ENCODE measurements at regions not wholly inside any gene's neighbourhood (a gene's known extent, or its start where the extent isn't known, plus 50 kb on each side); places are given as distances from the start of the nearest gene placed in this dataset.

- TF ChIP-seq CTCF (conservative IDR thresholded peaks at IDR 0.05 in 1 of 2, IDR thresholded peaks at IDR 0.05 in 1 of 2; ENCODE audit: low read depth in 1 of 2, low read length in 2 of 2) (no peak), EZH2 (IDR thresholded peaks at IDR 0.05; ENCODE audit: low read length, missing control alignments) (no peak)
- Histone ChIP-seq H3K27ac (ENCODE audit: insufficient read depth, low read length) (no peak overlapping the region), H3K4me1 (ENCODE audit: control insufficient read depth, extremely low read depth, insufficient read depth, low read length) (no peaks in the 10 kb centered on the region), H3K9ac (ENCODE audit: insufficient read depth, low read length) (no peak overlapping the region), H2AFZ (ENCODE audit: low read length) (no peak overlapping the region), H3K36me3 (ENCODE audit: control insufficient read depth, insufficient read depth, low read length) (no peaks in the 10 kb centered on the region), H4K20me1 (ENCODE audit: control insufficient read depth, extremely low read depth, insufficient read depth, low read length) (no peaks in the 10 kb centered on the region), H3K4me2 (ENCODE audit: extremely low read depth, insufficient read depth, low read length) (no peak overlapping the region), H3K9me3 (ENCODE audit: control insufficient read depth, insufficient read depth, low read depth, low read length) (no peaks in the 10 kb centered on the region), H3K79me2 (ENCODE audit: control insufficient read depth, insufficient read depth, low read length) (no peaks in the 10 kb centered on the region), H3K27me3 (ENCODE audit: control insufficient read depth, insufficient read depth, low read length) (no peaks in the 10 kb centered on the region), H3K4me3 (replicated peaks in 1 of 4; ENCODE audit: control extremely low read depth in 1 of 4, insufficient read depth in 1 of 4, low read depth in 3 of 4, low read length in 4 of 4) (no peak overlapping the region)
- no peak for DNase-seq (ENCODE audit: low read depth in 2 of 2)
These were observed 326.3 kb downstream of the CCSER2 start for GRCh38 chr10:84654671-84655070.

- Histone ChIP-seq H3K4me2 (ENCODE audit: extremely low read depth, insufficient read depth, low read length) (no peak overlapping the region), H4K20me1 (ENCODE audit: control insufficient read depth, extremely low read depth, insufficient read depth, low read length) (no peaks in the 10 kb centered on the region), H3K36me3 (ENCODE audit: control insufficient read depth, insufficient read depth, low read length) (no peaks in the 10 kb centered on the region), H2AFZ (ENCODE audit: low read length) (no peak overlapping the region), H3K9me3 (ENCODE audit: control insufficient read depth, insufficient read depth, low read depth, low read length) (no peaks in the 10 kb centered on the region), H3K4me3 (replicated peaks in 1 of 4; ENCODE audit: control extremely low read depth in 1 of 4, insufficient read depth in 1 of 4, low read depth in 3 of 4, low read length in 4 of 4) (no peak overlapping the region), H3K79me2 (ENCODE audit: control insufficient read depth, insufficient read depth, low read length) (no peaks in the 10 kb centered on the region), H3K27ac (ENCODE audit: insufficient read depth, low read length) (no peak overlapping the region), H3K27me3 (ENCODE audit: control insufficient read depth, insufficient read depth, low read length) (no peaks in the 10 kb centered on the region), H3K9ac (ENCODE audit: insufficient read depth, low read length) (no peak overlapping the region), H3K4me1 (ENCODE audit: control insufficient read depth, extremely low read depth, insufficient read depth, low read length) (no peaks in the 10 kb centered on the region)
- TF ChIP-seq EZH2 (IDR thresholded peaks at IDR 0.05; ENCODE audit: low read length, missing control alignments) = no peak
- no peak for TF ChIP-seq CTCF (conservative IDR thresholded peaks at IDR 0.05 in 1 of 2, IDR thresholded peaks at IDR 0.05 in 1 of 2; ENCODE audit: low read depth in 1 of 2, low read length in 2 of 2)
- DNase-seq (ENCODE audit: low read depth in 2 of 2) = no peak
These were observed 330.6 kb downstream of the CCSER2 start for GRCh38 chr10:84659027-84659426.

- no peaks in the 10 kb centered on the region for H3K4me1 ChIP-seq (ENCODE audit: control insufficient read depth, extremely low read depth, insufficient read depth, low read length)
- no peak overlapping the region for H3K9ac ChIP-seq (ENCODE audit: insufficient read depth, low read length)
- no peaks in the 10 kb centered on the region for H3K9me3 ChIP-seq (ENCODE audit: control insufficient read depth, insufficient read depth, low read depth, low read length)
- H3K4me3 ChIP-seq (replicated peaks in 1 of 4; ENCODE audit: control extremely low read depth in 1 of 4, insufficient read depth in 1 of 4, low read depth in 3 of 4, low read length in 4 of 4) = no peak overlapping the region
- H4K20me1 ChIP-seq (ENCODE audit: control insufficient read depth, extremely low read depth, insufficient read depth, low read length) = no peaks in the 10 kb centered on the region
- H3K36me3 ChIP-seq (ENCODE audit: control insufficient read depth, insufficient read depth, low read length) = no peaks in the 10 kb centered on the region
- no peaks in the 10 kb centered on the region for H3K79me2 ChIP-seq (ENCODE audit: control insufficient read depth, insufficient read depth, low read length)
- no peak overlapping the region for H3K27ac ChIP-seq (ENCODE audit: insufficient read depth, low read length)
- no peak overlapping the region for H3K4me2 ChIP-seq (ENCODE audit: extremely low read depth, insufficient read depth, low read length)
- no peak overlapping the region for H2AFZ ChIP-seq (ENCODE audit: low read length)
- TF ChIP-seq CTCF (conservative IDR thresholded peaks at IDR 0.05 in 1 of 2, IDR thresholded peaks at IDR 0.05 in 1 of 2; ENCODE audit: low read depth in 1 of 2, low read length in 2 of 2) (no peak), EZH2 (IDR thresholded peaks at IDR 0.05; ENCODE audit: low read length, missing control alignments) (no peak)
- H3K27me3 ChIP-seq (ENCODE audit: control insufficient read depth, insufficient read depth, low read length) = no peaks in the 10 kb centered on the region
- DNase-seq (ENCODE audit: low read depth in 2 of 2) = no peak
These were observed 331.4 kb downstream of the CCSER2 start for GRCh38 chr10:84659497-84660439.

All from fibroblast of lung (primary cell).